HEK293 (cell line): ENCODE measurements at regions not wholly inside any gene's neighbourhood (a gene's known extent, or its start where the extent isn't known, plus 50 kb on each side); places are given as distances from the start of the nearest gene placed in this dataset.
A peak's percentile ranks its signal among the peaks of the same experiment; 100 is the strongest.

Experiments
- CTCF ChIA-PET: fragments of 350-600 bp; formaldehyde crosslinking; extraction: SDS; loops from one replicate; lab custom pipeline; 2021; ENCODE audit warnings: antibody characterized with exemption; lab: Yijun Ruan, JAX
- POLR2A ChIA-PET: fragments of 300-600 bp; formaldehyde crosslinking; extraction: SDS; loops from one replicate; lab custom pipeline; 2020; ENCODE audit warnings: antibody characterized with exemption, inconsistent platforms; lab: Yijun Ruan, JAX
- H3K27ac ChIP-seq: fragments of 200-500 bp; sonication (Bioruptor generic); 2 replicates; pipeline ENCODE4 v1.5.1; 2014; ENCODE audit warnings: low read depth, low read length, control low read depth, inconsistent platforms; ENCODE audit errors: extremely low read depth
- H3K36me3 ChIP-seq, 2 experiments: fragments of 200-500 bp in 1 of 2; sonication (Bioruptor generic) in 1 of 2; 1 replicate in 1 of 2; 2 replicates in 1 of 2; pipeline ENCODE4 v1.5.1; 2014 to 2017; ENCODE audit warnings: inconsistent platforms in 2 of 2, low read length in 2 of 2; ENCODE audit not compliant: control insufficient read depth in 2 of 2, insufficient read depth in 1 of 2
- H3K4me1 ChIP-seq: fragments of 200-500 bp; sonication (Bioruptor generic); 2 replicates; pipeline ENCODE4 v1.5.1; 2014; ENCODE audit warnings: mild to moderate bottlenecking, low read length, inconsistent platforms; ENCODE audit not compliant: control insufficient read depth, insufficient read depth
- H3K4me3 ChIP-seq: 2 replicates; pipeline ENCODE4 v1.5.1; 2011; ENCODE audit warnings: low read depth, mild to moderate bottlenecking, control low read depth, low read length, moderate library complexity
- H3K9me3 ChIP-seq: fragments of 200-500 bp; sonication (Bioruptor generic); 2 replicates; pipeline ENCODE4 v1.5.1; 2014; ENCODE audit warnings: low read depth, low read length, inconsistent platforms; ENCODE audit not compliant: control insufficient read depth, insufficient read depth
- GLI4 ChIP-seq: fragments of 450-650 bp; formaldehyde crosslinking; IDR thresholded peaks from 2 replicates; pipeline ENCODE4 v1.5.1; 2016; ENCODE audit warnings: missing biosample characterization, missing genetic modification characterization
- HIC1 ChIP-seq: fragments of 450-650 bp; formaldehyde crosslinking; IDR thresholded peaks from 2 replicates; pipeline ENCODE4 v1.5.1; 2016; ENCODE audit warnings: missing biosample characterization, missing genetic modification characterization
- KLF17 ChIP-seq: fragments of 450-650 bp; formaldehyde crosslinking; IDR thresholded peaks from 2 replicates; pipeline ENCODE4 v1.5.1; 2016; ENCODE audit warnings: missing biosample characterization, missing genetic modification characterization
- OSR2 ChIP-seq: fragments of 450-650 bp; formaldehyde crosslinking; IDR thresholded peaks from 2 replicates; pipeline ENCODE4 v1.5.1; 2016; ENCODE audit warnings: missing biosample characterization, missing genetic modification characterization
- RBAK ChIP-seq: fragments of 450-650 bp; formaldehyde crosslinking; IDR thresholded peaks from 2 replicates; pipeline ENCODE4 v1.5.1; 2016; ENCODE audit warnings: missing biosample characterization, missing genetic modification characterization
- SP3 ChIP-seq: fragments of 450-650 bp; formaldehyde crosslinking; IDR thresholded peaks from 2 replicates; pipeline ENCODE4 v1.5.1; 2016; ENCODE audit warnings: missing biosample characterization, missing genetic modification characterization
- YY1 ChIP-seq: fragments of 450-650 bp; formaldehyde crosslinking; IDR thresholded peaks from 2 replicates; pipeline ENCODE4 v1.5.1; 2018; ENCODE audit warnings: missing biosample characterization, missing genetic modification characterization
- ZFP37 ChIP-seq: fragments of 450-650 bp; formaldehyde crosslinking; IDR thresholded peaks from 2 replicates; pipeline ENCODE4 v1.5.1; 2016; ENCODE audit warnings: missing biosample characterization, missing genetic modification characterization
- ZNF202 ChIP-seq: fragments of 450-650 bp; formaldehyde crosslinking; IDR thresholded peaks from 2 replicates; pipeline ENCODE4 v1.5.1; 2016; ENCODE audit warnings: missing biosample characterization, missing genetic modification characterization, borderline replicate concordance
- ZNF223 ChIP-seq: fragments of 450-650 bp; formaldehyde crosslinking; IDR thresholded peaks from 2 replicates; pipeline ENCODE4 v1.5.1; 2016; ENCODE audit warnings: missing biosample characterization, missing genetic modification characterization
- ZNF24 ChIP-seq: fragments of 450-650 bp; formaldehyde crosslinking; IDR thresholded peaks from 2 replicates; pipeline ENCODE4 v1.5.1; 2016; ENCODE audit warnings: missing biosample characterization, missing genetic modification characterization
- ZNF362 ChIP-seq: fragments of 450-650 bp; formaldehyde crosslinking; IDR thresholded peaks from 2 replicates; pipeline ENCODE4 v1.5.1; 2016; ENCODE audit warnings: missing biosample characterization, missing genetic modification characterization
- ZNF366 ChIP-seq: fragments of 450-650 bp; formaldehyde crosslinking; conservative IDR thresholded peaks from 2 replicates; pipeline ENCODE4 v1.5.1; 2016; ENCODE audit warnings: missing biosample characterization, missing genetic modification characterization
- ZNF391 ChIP-seq: fragments of 450-650 bp; formaldehyde crosslinking; IDR thresholded peaks from 2 replicates; pipeline ENCODE4 v1.5.1; 2016; ENCODE audit warnings: low read depth, missing biosample characterization, missing genetic modification characterization, borderline replicate concordance
- ZNF426 ChIP-seq: fragments of 450-650 bp; formaldehyde crosslinking; IDR thresholded peaks from 2 replicates; pipeline ENCODE4 v1.5.1; 2017; ENCODE audit warnings: missing biosample characterization, missing genetic modification characterization, mild to moderate bottlenecking, inconsistent platforms, moderate library complexity
- ZNF530 ChIP-seq: fragments of 450-650 bp; formaldehyde crosslinking; IDR thresholded peaks from 2 replicates; pipeline ENCODE4 v1.5.1; 2016; ENCODE audit warnings: low read depth, missing biosample characterization, missing genetic modification characterization
- ZNF600 ChIP-seq: fragments of 450-650 bp; formaldehyde crosslinking; IDR thresholded peaks from 2 replicates; pipeline ENCODE4 v1.5.1; 2016; ENCODE audit warnings: missing biosample characterization, missing genetic modification characterization
- ZNF623 ChIP-seq: fragments of 450-650 bp; formaldehyde crosslinking; IDR thresholded peaks from 2 replicates; pipeline ENCODE4 v1.5.1; 2016; ENCODE audit warnings: missing biosample characterization, missing genetic modification characterization
- ZNF626 ChIP-seq: fragments of 450-650 bp; sonication (Bioruptor Pico); formaldehyde crosslinking; IDR thresholded peaks from 2 replicates; pipeline ENCODE4 v1.5.1; 2018; ENCODE audit warnings: missing biosample characterization, missing genetic modification characterization, inconsistent platforms
- ZNF629 ChIP-seq: fragments of 450-650 bp; formaldehyde crosslinking; IDR thresholded peaks from 2 replicates; pipeline ENCODE4 v1.5.1; 2017; ENCODE audit warnings: missing biosample characterization, missing genetic modification characterization
- ZNF747 ChIP-seq: fragments of 450-650 bp; formaldehyde crosslinking; IDR thresholded peaks from 2 replicates; pipeline ENCODE4 v1.5.1; 2016; ENCODE audit warnings: missing biosample characterization, missing genetic modification characterization
- ZNF830 ChIP-seq: fragments of 450-650 bp; IDR thresholded peaks from 2 replicates; pipeline ENCODE4 v1.5.0; 2018; ENCODE audit warnings: missing biosample characterization, missing genetic modification characterization, low read depth, mild to moderate bottlenecking, moderate library complexity
- ZXDB ChIP-seq: fragments of 450-650 bp; formaldehyde crosslinking; IDR thresholded peaks from 2 replicates; pipeline ENCODE4 v1.5.1; 2016; ENCODE audit warnings: missing biosample characterization, missing genetic modification characterization
- TF ChIP-seq, protein P1 (sequence below): fragments of 450-650 bp; formaldehyde crosslinking; IDR thresholded peaks from 2 replicates; pipeline ENCODE4 v1.5.1; 2016; ENCODE audit warnings: missing biosample characterization, missing genetic modification characterization, borderline replicate concordance
- TF ChIP-seq, protein P2 (sequence below): fragments of 450-650 bp; formaldehyde crosslinking; IDR thresholded peaks from 2 replicates; pipeline ENCODE4 v1.5.1; 2016; ENCODE audit warnings: missing biosample characterization, missing genetic modification characterization
- TF ChIP-seq, protein P3 (sequence below): fragments of 450-650 bp; formaldehyde crosslinking; IDR thresholded peaks from 2 replicates; pipeline ENCODE4 v1.5.1; 2016; ENCODE audit warnings: missing biosample characterization, missing genetic modification characterization

GRCh38 chr3:144270100-144270499 is 298.5 kb downstream of the DIPK2A start:
- no peak for TF ChIP-seq ZNF362 (tag by site-specific recombination)
- no peak for TF ChIP-seq ZNF391 (tag by site-specific recombination)
- TF ChIP-seq, protein P1, sequence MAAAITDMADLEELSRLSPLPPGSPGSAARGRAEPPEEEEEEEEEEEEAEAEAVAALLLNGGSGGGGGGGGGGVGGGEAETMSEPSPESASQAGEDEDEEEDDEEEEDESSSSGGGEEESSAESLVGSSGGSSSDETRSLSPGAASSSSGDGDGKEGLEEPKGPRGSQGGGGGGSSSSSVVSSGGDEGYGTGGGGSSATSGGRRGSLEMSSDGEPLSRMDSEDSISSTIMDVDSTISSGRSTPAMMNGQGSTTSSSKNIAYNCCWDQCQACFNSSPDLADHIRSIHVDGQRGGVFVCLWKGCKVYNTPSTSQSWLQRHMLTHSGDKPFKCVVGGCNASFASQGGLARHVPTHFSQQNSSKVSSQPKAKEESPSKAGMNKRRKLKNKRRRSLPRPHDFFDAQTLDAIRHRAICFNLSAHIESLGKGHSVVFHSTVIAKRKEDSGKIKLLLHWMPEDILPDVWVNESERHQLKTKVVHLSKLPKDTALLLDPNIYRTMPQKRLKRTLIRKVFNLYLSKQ = no peak
- TF ChIP-seq ZXDB = no peak
- TF ChIP-seq ZNF223 (tag by site-specific recombination) = no peak
- no peak for TF ChIP-seq ZNF830 (tag by site-specific recombination)
- no peak for TF ChIP-seq RBAK (tag by site-specific recombination)
- TF ChIP-seq, protein P2, sequence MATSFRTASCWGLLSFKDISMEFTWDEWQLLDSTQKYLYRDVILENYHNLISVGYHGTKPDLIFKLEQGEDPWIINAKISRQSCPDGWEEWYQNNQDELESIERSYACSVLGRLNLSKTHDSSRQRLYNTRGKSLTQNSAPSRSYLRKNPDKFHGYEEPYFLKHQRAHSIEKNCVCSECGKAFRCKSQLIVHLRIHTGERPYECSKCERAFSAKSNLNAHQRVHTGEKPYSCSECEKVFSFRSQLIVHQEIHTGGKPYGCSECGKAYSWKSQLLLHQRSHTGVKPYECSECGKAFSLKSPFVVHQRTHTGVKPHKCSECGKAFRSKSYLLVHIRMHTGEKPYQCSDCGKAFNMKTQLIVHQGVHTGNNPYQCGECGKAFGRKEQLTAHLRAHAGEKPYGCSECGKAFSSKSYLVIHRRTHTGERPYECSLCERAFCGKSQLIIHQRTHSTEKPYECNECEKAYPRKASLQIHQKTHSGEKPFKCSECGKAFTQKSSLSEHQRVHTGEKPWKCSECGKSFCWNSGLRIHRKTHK (tag by site-specific recombination) = no peak
- Histone ChIP-seq H3K4me1 (peaks cover 7% of the 10 kb centered on the region), H3K4me3 (no peak overlapping the region), H3K9me3 (no peaks in the 10 kb centered on the region), H3K36me3 (no peaks in the 10 kb centered on the region), H3K27ac (no peak overlapping the region)
- ChIA-PET POLR2A (no interaction called here), CTCF (no interaction called here)

DNA sequence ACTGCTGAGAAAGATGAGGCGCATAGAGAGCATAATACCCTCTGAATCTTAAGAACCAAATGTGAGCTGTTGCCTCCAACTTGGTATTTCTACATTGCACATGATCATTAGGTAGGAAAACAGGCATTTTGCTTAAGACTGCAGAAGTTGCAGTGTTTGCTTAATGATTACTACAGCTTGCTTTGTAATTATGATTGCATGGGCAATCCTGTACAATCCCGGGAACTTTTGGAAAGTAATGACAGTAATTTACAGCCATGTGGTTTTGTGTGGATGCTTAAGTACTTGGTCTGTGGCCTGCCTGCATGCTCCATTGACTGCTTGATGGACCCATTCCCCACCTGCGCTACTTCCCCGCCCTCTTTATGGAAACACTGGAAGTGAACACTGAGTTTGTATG is 301.1 kb downstream of the DIPK2A start:
- no peak overlapping the region for H3K27ac ChIP-seq
- ChIA-PET POLR2A (no interaction called here), CTCF (interaction anchor here (0.8 kb wide), 1 partner anchor 85 kb away, joined by 3 read pairs; no protein-coding TSS in a partner anchor)
- no peak overlapping the region for H3K4me3 ChIP-seq
- H3K9me3 ChIP-seq = no peaks in the 10 kb centered on the region
- no peaks in the 10 kb centered on the region for H3K36me3 ChIP-seq
- H3K4me1 ChIP-seq = peaks cover 7% of the 10 kb centered on the region
- TF ChIP-seq ZNF747 (no peak), ZNF24 (tag by site-specific recombination) (no peak), GLI4 (tag by site-specific recombination) (no peak), KLF17 (tag by site-specific recombination) (no peak), ZNF626 (no peak), ZNF629 (tag by site-specific recombination) (no peak), ZNF623 (tag by site-specific recombination) (no peak), HIC1 (0 out of 2 replicates have a peak, but pooled peaks have one; percentile 20), ZNF426 (tag by site-specific recombination) (no peak), ZNF600 (tag by site-specific recombination) (no peak), SP3 (no peak), ZNF366 (tag by site-specific recombination) (peak; percentile 50; the same call in 1 of the 2 replicates), YY1 (tag by site-specific recombination) (no peak), ZNF202 (tag by site-specific recombination) (no peak), ZFP37 (tag by site-specific recombination) (no peak), OSR2 (tag by site-specific recombination) (peak; percentile 36; the same call in 1 of the 2 replicates), ZNF530 (tag by site-specific recombination) (no peak)
- TF ChIP-seq, protein P3, sequence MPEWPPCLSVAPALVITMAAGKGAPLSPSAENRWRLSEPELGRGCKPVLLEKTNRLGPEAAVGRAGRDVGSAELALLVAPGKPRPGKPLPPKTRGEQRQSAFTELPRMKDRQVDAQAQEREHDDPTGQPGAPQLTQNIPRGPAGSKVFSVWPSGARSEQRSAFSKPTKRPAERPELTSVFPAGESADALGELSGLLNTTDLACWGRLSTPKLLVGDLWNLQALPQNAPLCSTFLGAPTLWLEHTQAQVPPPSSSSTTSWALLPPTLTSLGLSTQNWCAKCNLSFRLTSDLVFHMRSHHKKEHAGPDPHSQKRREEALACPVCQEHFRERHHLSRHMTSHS (tag by site-specific recombination) = no peak
